GF-D8 (cell line): ENCODE measurements at regions not wholly inside any gene's neighbourhood (a gene's known extent, or its start where the extent isn't known, plus 50 kb on each side); places are given as distances from the start of the nearest gene placed in this dataset.

Experiments
- DNase-seq: peaks from one replicate; lab custom pipeline; 2025; lab: John Stamatoyannopoulos, UW

DNA sequence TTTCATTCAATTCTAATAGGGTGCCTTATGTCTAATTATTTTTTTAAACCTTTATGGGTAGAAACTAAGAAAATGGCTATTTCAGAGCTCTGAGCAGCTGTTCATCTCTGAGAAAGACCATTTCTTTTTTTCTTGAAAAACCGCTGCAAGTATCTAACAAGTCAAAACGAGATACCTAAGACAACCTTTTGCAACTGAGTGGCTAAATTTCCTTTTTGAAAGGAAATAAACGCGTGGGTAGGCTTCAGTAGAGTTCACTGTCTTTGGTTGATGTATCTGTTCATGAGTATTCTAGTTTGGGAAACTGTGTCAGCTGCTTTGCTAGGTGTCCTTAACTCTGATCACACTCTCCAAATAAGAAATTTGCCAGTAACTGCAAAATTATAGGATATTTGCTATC is 104.3 kb upstream of the LINC00305 start:
- no peak for DNase-seq

DNA sequence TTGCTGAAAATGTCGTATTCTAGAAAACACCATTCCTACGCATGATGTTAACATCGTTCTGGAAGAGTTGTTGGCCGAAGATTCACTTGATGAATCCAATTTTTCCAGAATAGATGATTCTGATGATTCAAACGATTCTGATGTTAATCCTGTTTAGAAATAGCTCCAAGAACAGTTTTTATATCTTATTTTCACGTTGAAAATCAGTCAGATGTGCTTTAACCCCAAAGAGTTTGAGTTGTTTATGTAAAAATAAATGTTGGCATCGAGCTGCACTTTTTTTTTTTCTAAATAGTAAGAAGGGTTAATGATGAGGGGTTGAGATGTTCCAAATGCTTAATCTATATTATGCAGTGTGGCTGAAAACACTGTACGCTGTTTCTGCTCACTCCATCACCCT is 99.9 kb upstream of the LINC00305 start:
- DNase-seq = no peak

DNA sequence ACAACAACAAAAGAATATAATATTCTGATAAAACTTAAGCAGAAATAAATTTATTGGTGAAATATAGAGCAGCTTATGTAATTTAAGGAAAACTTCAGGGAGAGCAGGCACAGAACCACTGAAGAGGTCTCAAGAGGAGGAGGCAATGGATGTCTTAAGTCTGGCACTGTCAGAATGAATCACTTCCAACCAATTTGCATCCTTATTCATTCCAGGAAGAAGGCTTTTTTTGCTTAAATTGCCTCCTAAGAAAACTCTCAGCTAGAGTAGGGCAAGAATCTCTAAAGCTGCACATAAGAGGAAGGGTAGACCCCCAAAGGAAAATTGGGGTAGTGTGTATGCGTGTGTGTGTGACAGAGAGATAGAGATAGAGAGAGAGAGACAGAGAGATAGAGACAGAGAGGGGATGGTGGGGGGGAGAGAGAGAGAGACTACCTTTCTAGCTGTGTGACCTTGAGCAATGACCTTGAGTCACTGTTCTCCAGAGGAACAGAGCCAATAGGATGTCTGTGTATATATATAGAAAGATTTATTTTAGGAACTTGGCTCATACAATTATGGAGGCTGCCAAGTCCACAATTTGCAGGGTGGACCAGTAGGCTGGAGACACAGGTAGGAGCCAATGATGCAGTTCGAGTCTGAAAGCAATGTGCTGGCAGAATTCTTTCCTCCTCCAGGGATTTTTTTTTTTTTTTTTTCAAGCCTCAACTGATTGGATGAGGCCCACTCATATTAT is 96.4 kb upstream of the LINC00305 start:
- no peak for DNase-seq

DNA sequence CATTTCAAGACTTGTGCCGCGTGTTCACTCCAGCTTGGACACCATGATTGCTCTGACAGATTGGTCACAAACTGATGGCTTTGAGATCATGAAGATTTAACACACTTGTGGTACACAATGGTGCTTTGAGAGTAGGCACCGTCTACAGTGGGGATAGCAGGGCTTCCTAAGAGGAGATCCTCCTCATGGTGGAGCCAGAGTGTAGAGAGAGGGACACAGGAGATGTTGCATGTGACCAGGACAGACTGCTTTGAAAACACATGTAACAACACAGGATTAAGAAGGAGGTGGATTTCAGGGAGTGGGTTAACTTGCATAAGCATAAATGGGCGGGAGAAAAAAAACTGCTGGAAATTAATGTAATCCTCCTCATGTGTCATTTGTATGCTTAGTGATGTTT is 95.7 kb upstream of the LINC00305 start:
- DNase-seq = no peak

DNA sequence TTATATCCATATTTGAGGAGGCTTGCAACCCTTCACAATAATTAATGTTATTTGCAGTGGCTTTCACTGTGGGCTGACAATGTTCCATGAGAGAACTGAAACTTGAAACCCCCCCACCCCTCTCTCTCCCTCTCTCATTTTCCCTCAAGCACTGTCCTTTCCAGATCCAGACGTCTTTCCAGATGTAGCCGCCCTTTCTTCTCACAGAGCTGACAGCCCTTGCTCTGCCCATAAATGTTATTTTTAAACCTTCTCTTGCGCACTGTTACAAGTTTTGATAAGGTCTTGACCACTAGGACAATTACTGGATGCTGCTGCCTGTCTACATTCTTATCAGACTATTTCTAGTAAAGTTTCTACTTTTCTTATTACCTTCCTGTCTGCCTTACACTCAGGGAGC is 91.4 kb upstream of the LINC00305 start:
- no peak for DNase-seq

DNA sequence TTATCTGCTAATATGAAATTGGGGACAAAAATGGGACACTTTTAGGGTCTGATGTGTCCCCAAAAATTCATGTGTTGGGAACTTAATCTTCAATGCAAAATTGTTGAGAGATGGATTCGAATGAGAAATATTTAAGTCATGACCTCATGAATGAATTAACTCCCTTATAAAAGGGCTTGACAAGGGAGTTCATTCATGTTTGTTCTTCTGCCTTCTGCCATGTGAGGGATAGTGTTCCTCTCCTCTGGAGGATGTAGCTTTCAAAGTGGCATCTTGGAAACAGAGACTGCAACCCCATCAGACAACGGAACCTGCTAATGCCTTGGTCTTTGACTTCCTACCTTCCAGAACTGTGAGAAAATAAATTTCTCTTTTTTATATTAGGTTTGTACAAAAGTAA is 89.2 kb upstream of the LINC00305 start:
- DNase-seq = no peak

DNA sequence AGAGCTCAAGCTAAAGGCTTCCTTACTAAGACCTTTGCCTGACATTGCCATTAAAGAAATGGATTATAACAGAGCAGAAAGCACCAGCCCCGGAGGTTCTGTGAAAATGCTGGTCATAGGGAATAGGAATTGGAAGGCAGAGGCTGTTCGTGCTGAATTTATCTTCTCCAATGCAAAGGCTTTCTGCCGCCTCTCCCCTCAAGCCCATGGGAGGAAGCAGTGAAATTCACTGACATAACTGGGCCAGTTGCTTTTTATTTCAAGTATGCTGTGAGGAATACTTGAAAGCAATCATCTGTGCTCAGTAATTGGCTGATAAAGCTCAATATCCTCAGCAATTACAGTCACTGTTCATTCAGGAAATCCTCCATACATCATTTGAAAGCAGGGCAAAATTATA is 85.4 kb upstream of the LINC00305 start:
- DNase-seq = no peak

DNA sequence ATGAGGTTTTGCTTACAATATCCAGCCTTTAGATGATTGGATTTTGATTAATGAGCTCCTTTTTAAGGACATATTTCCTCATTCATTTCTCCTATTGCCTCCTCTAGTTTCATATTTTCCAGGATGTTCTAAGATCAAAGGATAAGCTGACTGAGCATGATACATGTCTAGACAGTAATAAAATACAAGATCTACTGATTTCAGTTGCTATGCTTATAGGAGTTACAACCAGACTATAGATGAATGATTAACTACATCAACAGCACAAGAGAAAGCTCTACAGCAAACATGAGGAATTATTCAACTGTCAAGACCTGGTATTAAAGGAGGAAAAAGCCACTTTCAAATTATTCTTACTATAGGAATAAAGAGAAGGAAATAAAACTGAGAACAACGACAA is 85.0 kb upstream of the LINC00305 start:
- no peak for DNase-seq

DNA sequence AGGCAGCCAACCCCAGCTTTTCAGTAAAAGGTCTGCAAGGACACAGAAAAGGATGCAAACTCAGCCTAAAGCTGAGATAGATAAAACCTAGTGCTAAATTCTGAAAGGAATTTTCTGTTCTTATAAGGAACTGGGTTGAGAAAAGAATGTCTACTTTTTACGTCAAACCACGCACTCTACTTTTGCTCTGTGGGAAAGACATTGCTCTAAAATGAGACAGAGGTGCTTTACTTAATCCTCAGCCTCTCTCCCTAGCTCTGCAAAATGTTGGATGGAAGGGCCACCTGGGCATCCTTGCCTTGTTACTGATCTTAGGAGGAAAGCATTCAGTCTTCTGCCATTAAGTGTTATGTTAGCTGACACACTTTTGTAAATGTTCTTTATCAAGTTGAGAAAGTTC is 72.1 kb upstream of the LINC00305 start:
- no peak for DNase-seq

DNA sequence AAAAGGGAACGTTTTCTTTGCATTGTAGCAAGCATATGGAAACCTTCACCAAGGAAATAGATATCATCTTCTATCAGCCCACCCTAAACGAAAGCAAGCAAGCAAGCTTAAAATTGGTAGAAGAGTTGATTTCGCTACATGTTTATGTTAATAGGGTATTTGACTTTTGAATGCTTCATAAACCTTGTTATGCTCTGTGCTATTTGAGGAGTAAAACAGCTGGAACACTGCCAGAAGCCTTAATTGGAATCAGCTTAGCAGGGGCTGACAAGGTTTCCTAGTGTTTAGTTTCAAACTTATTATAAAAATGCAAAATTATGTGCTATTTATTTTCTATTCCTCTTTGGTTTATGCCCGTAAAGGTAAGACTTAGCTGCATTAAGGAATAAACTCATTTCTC is 70.6 kb upstream of the LINC00305 start:
- DNase-seq = no peak

DNA sequence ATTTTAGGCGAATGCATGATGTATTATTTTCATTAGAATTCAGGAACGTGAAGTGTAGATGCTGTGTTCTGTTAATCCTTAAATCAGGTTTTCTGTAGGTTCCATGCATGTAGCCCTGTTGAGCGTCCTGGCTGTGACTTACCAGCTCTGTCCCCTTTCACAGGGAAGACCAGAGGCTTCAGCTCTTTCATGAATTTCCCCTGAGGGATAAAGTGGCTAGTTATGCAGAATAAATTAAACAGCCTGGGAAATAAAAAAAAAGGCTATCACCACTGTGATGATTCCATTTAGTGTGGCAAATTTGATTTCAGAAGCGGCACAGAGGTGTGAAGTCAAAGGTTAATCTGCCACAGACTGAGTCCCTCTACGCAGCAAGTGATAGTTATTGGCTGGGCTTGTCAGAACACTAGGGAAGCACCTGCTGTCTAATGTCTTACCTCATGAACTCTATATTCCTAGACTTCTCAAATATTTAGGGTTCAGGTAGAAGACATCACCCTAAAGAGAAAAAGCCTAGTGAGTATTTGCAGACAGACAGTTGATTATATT is 61.6 kb upstream of the LINC00305 start:
- no peak for DNase-seq

DNA sequence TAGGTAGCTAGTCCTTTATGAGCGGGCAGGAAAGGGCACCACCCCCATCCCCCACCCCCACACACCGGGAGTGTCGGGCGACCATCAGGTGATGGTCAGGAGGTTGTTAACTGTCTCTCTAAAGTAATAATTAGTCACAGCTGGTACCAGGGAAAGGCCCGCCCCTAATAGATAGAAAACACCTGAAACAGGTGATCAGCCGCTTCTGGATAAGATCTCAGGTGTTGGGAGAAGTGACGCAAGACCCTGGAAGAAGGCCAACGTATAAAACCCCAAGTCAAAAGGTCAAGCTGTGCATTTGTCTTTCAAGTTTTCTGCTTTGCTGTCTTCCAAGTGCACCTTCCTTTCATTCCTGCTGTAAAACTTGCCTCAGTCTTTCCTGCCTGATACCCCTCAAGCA is 59.6 kb upstream of the LINC00305 start:
- no peak for DNase-seq

DNA sequence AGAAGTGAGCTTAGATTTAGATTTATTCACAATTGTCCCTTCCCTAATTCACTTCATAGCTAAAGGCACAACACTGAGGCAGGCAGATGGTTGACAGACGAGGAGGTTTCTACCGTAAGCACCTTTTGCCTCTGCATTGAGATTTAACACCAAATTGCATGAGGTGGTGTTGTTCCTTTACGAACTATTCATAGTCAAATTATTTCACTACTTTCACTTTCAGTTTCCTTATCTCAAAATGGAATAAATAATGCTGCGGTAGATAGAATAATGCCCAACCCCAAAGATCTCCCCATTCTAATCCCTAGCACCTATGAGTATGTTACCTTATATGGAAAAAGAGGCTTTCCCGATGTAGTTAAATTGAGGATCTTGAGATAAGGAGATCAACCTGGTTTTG is 58.9 kb upstream of the LINC00305 start:
- DNase-seq = no peak

DNA sequence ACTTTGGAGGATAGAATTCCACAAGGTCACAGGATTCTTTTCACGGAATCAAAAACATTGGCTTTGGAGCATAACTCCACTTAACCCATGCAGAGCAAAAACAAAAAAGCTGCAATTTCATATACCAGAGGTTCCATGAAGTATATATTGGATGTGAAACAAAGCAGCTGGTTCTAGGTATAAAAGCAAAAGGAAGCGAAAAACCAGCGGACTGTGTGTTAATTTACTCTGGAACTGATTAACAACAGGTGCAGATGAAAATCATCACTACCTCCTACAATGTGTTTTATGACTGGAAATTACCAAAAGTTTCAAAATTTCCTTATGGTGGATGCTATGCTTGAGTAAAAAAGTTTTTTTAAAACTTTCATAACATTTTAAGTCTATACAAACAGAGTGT is 54.4 kb upstream of the LINC00305 start:
- no peak for DNase-seq

DNA sequence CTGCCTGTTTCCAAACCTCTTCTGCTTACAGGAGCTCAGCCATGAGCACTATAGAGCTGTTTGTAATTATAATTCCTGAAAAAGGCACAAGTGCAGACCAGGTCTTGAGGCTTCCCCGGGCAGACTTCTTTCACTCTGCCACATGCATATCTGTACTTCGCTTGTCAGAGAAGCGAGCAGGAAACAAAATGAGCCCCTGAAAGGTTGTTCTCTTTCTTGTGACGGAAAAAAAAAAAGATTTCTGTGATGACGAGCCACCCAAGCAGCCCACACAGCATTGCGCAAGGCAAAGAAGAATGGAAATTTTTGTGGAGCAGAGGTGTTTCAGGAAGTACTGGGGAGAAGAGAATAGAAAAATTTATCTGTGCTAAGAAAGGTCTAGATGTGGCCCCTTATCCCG is 54.0 kb upstream of the LINC00305 start:
- no peak for DNase-seq

DNA sequence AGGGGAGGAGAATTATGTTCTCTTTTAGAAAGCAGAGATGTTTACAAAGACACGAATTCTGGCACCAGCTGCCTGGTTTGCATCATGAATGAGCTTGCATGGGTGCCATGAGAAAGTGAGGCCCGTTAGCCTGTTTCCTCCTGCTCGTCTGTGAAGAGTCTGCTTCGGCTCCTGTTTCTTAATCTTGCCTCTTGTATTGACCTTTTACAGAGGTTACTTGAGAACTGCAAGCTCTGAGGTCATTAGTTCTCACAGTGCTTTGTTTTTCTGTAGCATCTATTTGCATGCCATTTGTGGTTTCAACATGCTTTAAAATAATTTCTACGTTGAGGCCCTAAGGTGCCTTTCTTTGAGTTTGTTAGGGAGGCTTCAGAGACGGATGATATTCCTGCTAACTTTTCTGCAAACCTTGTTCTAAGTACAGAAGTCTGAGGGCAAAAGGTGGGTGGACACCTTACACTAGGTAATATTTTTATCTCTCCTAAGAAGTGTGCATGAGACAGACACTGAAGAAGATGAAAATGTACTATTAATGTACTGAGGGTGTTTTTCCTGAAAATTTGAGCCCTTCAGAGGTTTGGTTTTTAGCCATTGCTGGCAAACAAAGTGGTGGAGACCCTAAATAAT is 53.4 kb upstream of the LINC00305 start:
- no peak for DNase-seq

DNA sequence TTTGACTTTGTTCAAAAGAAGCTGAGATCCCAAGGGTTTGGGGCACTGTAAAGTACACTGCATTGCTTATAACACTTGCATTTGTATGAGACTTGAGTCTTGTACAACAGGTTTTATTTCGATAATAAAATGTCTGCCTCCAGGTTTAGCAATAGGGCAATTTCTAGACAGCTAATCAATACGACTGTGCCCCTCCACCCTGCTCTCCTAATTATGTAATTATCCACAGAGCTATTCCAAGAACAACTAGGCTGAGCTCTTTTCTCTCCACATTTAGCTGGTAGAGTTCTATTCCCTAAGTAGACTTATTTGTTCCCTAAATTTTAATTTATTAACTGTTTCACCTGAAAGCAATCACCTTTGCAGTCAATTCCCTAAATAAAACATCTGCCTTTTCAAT is 52.9 kb upstream of the LINC00305 start:
- no peak for DNase-seq

DNA sequence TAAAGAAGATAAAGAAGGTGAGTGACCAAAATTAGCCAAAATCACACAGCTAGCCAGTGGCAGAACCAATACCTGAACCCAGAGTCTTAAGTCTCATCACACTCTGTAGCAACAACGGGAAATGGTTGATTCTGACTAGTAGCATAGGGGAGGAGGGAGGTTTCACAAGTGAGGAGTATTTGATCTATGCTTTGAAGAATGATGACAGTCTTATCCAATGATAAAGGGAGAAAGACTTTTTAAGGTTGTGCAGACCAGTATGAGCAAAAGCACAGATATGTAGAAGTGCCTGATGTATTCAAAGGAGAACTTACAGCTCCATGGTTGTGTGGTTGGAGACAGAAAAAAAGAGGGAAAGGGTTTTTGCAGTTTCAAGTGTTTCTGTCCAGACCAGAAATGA is 50.7 kb upstream of the LINC00305 start:
- no peak for DNase-seq
